HEK293 (cell line): ENCODE measurements at regions not wholly inside any gene's neighbourhood (a gene's known extent, or its start where the extent isn't known, plus 50 kb on each side); places are given as distances from the start of the nearest gene placed in this dataset.

Experiments used
- CTCF ChIA-PET: fragments of 350-600 bp; formaldehyde crosslinking; extraction: SDS; loops from one replicate; lab custom pipeline; 2021; ENCODE audit warnings: antibody characterized with exemption; lab: Yijun Ruan, JAX
- POLR2A ChIA-PET: fragments of 300-600 bp; formaldehyde crosslinking; extraction: SDS; loops from one replicate; lab custom pipeline; 2020; ENCODE audit warnings: antibody characterized with exemption, inconsistent platforms; lab: Yijun Ruan, JAX
- H3K27ac ChIP-seq: fragments of 200-500 bp; sonication (Bioruptor generic); 2 replicates; pipeline ENCODE4 v1.5.1; 2014; ENCODE audit warnings: low read depth, low read length, control low read depth, inconsistent platforms; ENCODE audit errors: extremely low read depth
- H3K36me3 ChIP-seq, 2 experiments: fragments of 200-500 bp in 1 of 2; sonication (Bioruptor generic) in 1 of 2; 1 replicate in 1 of 2; 2 replicates in 1 of 2; pipeline ENCODE4 v1.5.1; 2014 to 2017; ENCODE audit warnings: inconsistent platforms in 2 of 2, low read length in 2 of 2; ENCODE audit not compliant: control insufficient read depth in 2 of 2, insufficient read depth in 1 of 2
- H3K4me1 ChIP-seq: fragments of 200-500 bp; sonication (Bioruptor generic); 2 replicates; pipeline ENCODE4 v1.5.1; 2014; ENCODE audit warnings: mild to moderate bottlenecking, low read length, inconsistent platforms; ENCODE audit not compliant: control insufficient read depth, insufficient read depth
- H3K4me3 ChIP-seq: 2 replicates; pipeline ENCODE4 v1.5.1; 2011; ENCODE audit warnings: low read depth, mild to moderate bottlenecking, control low read depth, low read length, moderate library complexity
- H3K9me3 ChIP-seq: fragments of 200-500 bp; sonication (Bioruptor generic); 2 replicates; pipeline ENCODE4 v1.5.1; 2014; ENCODE audit warnings: low read depth, low read length, inconsistent platforms; ENCODE audit not compliant: control insufficient read depth, insufficient read depth
- BCL11A ChIP-seq: fragments of 450-650 bp; formaldehyde crosslinking; IDR thresholded peaks from 2 replicates; pipeline ENCODE4 v1.5.1; 2016; ENCODE audit warnings: low read depth, missing biosample characterization, missing genetic modification characterization
- OSR2 ChIP-seq: fragments of 450-650 bp; formaldehyde crosslinking; IDR thresholded peaks from 2 replicates; pipeline ENCODE4 v1.5.1; 2016; ENCODE audit warnings: missing biosample characterization, missing genetic modification characterization
- ZBTB10 ChIP-seq: fragments of 450-650 bp; formaldehyde crosslinking; IDR thresholded peaks from 2 replicates; pipeline ENCODE4 v1.5.1; 2016; ENCODE audit warnings: missing biosample characterization, missing genetic modification characterization
- ZEB2 ChIP-seq: fragments of 450-650 bp; formaldehyde crosslinking; IDR thresholded peaks from 2 replicates; pipeline ENCODE4 v1.5.1; 2016; ENCODE audit warnings: missing biosample characterization, missing genetic modification characterization
- ZNF114 ChIP-seq: fragments of 450-650 bp; formaldehyde crosslinking; IDR thresholded peaks from 2 replicates; pipeline ENCODE4 v1.5.0; 2017; ENCODE audit warnings: missing biosample characterization, missing genetic modification characterization
- ZNF311 ChIP-seq: fragments of 450-650 bp; formaldehyde crosslinking; IDR thresholded peaks from 2 replicates; pipeline ENCODE4 v1.5.1; 2017; ENCODE audit warnings: missing biosample characterization, missing genetic modification characterization, borderline replicate concordance
- ZNF362 ChIP-seq: fragments of 450-650 bp; formaldehyde crosslinking; IDR thresholded peaks from 2 replicates; pipeline ENCODE4 v1.5.1; 2016; ENCODE audit warnings: missing biosample characterization, missing genetic modification characterization
- ZNF404 ChIP-seq: fragments of 450-650 bp; formaldehyde crosslinking; IDR thresholded peaks from 2 replicates; pipeline ENCODE4 v1.5.1; 2017; ENCODE audit warnings: missing biosample characterization, missing genetic modification characterization
- ZNF426 ChIP-seq: fragments of 450-650 bp; formaldehyde crosslinking; IDR thresholded peaks from 2 replicates; pipeline ENCODE4 v1.5.1; 2017; ENCODE audit warnings: missing biosample characterization, missing genetic modification characterization, mild to moderate bottlenecking, inconsistent platforms, moderate library complexity
- ZNF549 ChIP-seq: fragments of 450-650 bp; IDR thresholded peaks from 2 replicates; pipeline ENCODE4 v1.5.1; 2018; ENCODE audit warnings: missing biosample characterization, missing genetic modification characterization, mild to moderate bottlenecking, inconsistent platforms, moderate library complexity
- ZNF561 ChIP-seq: fragments of 450-650 bp; IDR thresholded peaks from 2 replicates; pipeline ENCODE4 v1.5.1; 2018; ENCODE audit warnings: missing biosample characterization, missing genetic modification characterization, borderline replicate concordance
- ZNF701 ChIP-seq: fragments of 450-650 bp; formaldehyde crosslinking; IDR thresholded peaks from 2 replicates; pipeline ENCODE4 v1.5.1; 2016; ENCODE audit warnings: missing biosample characterization, missing genetic modification characterization
- ZSCAN5A ChIP-seq: fragments of 450-650 bp; formaldehyde crosslinking; IDR thresholded peaks from 2 replicates; pipeline ENCODE4 v1.5.1; 2016; ENCODE audit warnings: missing biosample characterization, missing genetic modification characterization
- TF ChIP-seq, protein P1 (sequence below): fragments of 450-650 bp; formaldehyde crosslinking; conservative IDR thresholded peaks from 2 replicates; pipeline ENCODE4 v1.5.1; 2016; ENCODE audit warnings: low read depth, missing biosample characterization, missing genetic modification characterization

GRCh38 chr2:186159101-186159500 lies 327.0 kb upstream of the ZC3H15 start:
- CTCF ChIA-PET, result no interaction called here
- H3K36me3 ChIP-seq, result no peaks in the 10 kb centered on the region
- no peaks in the 10 kb centered on the region for H3K4me1 ChIP-seq
- H3K9me3 ChIP-seq, result no peaks in the 10 kb centered on the region
- H3K4me3 ChIP-seq, result no peak overlapping the region
- TF ChIP-seq ZNF426 (tag by site-specific recombination) (no peak), ZNF311 (tag by site-specific recombination) (no peak), ZNF549 (tag by site-specific recombination) (no peak), ZBTB10 (no peak), ZNF701 (tag by site-specific recombination) (no peak), ZNF362 (no peak), ZNF561 (tag by site-specific recombination) (no peak)
- TF ChIP-seq, protein P1, sequence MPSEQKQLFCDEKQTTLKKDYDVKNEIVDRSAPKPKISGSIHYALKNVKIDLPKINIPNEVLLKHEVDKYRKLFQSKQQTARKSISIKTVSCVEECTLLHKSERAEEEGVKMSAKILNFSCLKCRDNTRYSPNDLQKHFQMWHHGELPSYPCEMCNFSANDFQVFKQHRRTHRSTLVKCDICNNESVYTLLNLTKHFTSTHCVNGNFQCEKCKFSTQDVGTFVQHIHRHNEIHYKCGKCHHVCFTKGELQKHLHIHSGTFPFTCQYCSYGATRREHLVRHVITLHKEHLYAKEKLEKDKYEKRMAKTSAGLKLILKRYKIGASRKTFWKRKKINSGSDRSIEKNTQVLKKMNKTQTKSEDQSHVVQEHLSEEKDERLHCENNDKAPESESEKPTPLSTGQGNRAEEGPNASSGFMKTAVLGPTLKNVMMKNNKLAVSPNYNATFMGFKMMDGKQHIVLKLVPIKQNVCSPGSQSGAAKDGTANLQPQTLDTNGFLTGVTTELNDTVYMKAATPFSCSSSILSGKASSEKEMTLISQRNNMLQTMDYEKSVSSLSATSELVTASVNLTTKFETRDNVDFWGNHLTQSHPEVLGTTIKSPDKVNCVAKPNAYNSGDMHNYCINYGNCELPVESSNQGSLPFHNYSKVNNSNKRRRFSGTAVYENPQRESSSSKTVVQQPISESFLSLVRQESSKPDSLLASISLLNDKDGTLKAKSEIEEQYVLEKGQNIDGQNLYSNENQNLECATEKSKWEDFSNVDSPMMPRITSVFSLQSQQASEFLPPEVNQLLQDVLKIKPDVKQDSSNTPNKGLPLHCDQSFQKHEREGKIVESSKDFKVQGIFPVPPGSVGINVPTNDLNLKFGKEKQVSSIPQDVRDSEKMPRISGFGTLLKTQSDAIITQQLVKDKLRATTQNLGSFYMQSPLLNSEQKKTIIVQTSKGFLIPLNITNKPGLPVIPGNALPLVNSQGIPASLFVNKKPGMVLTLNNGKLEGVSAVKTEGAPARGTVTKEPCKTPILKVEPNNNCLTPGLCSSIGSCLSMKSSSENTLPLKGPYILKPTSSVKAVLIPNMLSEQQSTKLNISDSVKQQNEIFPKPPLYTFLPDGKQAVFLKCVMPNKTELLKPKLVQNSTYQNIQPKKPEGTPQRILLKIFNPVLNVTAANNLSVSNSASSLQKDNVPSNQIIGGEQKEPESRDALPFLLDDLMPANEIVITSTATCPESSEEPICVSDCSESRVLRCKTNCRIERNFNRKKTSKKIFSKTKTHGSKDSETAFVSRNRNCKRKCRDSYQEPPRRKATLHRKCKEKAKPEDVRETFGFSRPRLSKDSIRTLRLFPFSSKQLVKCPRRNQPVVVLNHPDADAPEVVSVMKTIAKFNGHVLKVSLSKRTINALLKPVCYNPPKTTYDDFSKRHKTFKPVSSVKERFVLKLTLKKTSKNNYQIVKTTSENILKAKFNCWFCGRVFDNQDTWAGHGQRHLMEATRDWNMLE (tag by site-specific recombination), result no peak
- H3K27ac ChIP-seq, result no peak overlapping the region
- POLR2A ChIA-PET, result no interaction called here

GRCh38 chr2:186164325-186164724 lies 321.7 kb upstream of the ZC3H15 start:
- CTCF ChIA-PET, result interaction anchor here (0.6 kb wide), 1 partner anchor 701 kb away, joined by 4 read pairs; no protein-coding TSS in a partner anchor
- POLR2A ChIA-PET, result no interaction called here
- TF ChIP-seq ZEB2 (tag by site-specific recombination), result no peak
- TF ChIP-seq BCL11A (tag by site-specific recombination), result no peak
- no peak for TF ChIP-seq ZNF404 (tag by site-specific recombination)
- TF ChIP-seq ZNF114 (tag by site-specific recombination), result no peak
- TF ChIP-seq ZSCAN5A (tag by site-specific recombination), result no peak
- TF ChIP-seq OSR2 (tag by site-specific recombination), result no peak
- TF ChIP-seq, all 188 proteins: peak for 0
- Histone ChIP-seq H3K9me3 (no peaks in the 10 kb centered on the region), H3K36me3 (no peaks in the 10 kb centered on the region), H3K4me1 (no peaks in the 10 kb centered on the region), H3K4me3 (no peak overlapping the region), H3K27ac (no peak overlapping the region)
